ENCODE measurements at regions not wholly inside any gene's neighbourhood (a gene's known extent, or its start where the extent isn't known, plus 50 kb on each side); places are given as distances from the start of the nearest gene placed in this dataset.

DNA sequence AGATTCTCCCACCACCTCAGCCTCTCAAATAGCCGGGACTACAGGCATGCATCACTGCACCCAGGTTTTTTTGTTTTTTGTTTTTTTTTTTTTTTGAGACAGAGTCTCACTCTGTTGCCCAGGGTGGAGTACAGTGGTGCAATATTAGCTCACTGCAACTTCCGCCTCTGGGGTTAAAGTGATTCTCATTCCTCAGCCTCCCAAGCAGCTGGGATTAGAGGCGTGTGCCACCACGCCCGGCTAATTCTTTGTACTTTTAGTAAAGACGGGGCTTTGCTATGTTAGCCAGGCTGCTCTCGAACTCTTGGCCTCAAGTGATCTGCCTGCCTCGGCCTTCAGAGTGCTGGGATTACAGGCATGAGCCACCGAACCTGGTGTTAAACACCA lies 107.5 kb upstream of the KIF5B start:
- H3K9me3 Mint-ChIP-seq: no peaks in the 10 kb centered on the region
- H3K4me3 Mint-ChIP-seq: no peak overlapping the region
- ATAC-seq (no peak), DNase-seq (ENCODE audit: low spot score) (no peak)
- H3K4me1 Mint-ChIP-seq: no peaks in the 10 kb centered on the region
- H3K27ac Mint-ChIP-seq: no peak overlapping the region
- ChIA-PET CTCF (no interaction called here), POLR2A (no interaction called here)
- H3K27me3 Mint-ChIP-seq (ENCODE audit: low read depth): no peaks in the 10 kb centered on the region
- H3K36me3 Mint-ChIP-seq: no peaks in the 10 kb centered on the region
- TF ChIP-seq, protein P1, sequence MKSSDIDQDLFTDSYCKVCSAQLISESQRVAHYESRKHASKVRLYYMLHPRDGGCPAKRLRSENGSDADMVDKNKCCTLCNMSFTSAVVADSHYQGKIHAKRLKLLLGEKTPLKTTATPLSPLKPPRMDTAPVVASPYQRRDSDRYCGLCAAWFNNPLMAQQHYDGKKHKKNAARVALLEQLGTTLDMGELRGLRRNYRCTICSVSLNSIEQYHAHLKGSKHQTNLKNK (CRISPR knock-in tag; IDR thresholded peaks at IDR 0.05): no peak

DNA sequence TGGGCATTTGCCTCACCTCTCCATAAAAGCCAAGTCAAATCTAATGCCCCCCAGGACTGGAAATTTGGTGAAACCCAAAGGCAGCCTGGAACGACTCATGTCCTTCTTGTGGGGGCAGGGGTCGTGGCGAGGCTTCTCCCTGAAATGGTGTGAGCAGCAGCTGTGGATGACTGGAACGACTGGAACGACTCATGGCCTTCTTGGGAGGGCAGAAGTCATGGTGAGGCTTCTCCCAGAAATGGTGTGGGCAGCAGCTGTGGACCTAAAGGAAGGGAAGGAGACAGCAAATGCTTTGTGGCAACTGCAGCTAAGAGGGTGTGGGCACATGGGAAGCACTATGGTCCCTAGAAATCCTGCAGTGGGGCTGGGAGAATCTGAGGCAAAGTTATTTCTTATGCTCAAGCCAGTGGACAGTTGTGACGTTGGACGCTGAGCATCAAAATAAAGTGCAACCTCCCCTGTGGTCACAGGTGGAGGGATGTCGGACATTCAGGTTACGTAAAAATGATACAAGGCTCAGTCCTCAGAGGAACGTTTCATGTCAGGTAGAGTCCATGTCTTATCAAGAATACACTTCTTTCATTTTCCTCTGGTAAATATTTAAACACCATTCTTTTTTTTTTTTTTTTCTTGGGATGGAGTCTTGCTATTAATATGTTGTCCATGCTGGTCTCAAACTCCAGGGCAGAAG lies 107.0 kb upstream of the KIF5B start:
- Mint-ChIP-seq H3K27ac (no peak overlapping the region), H3K9me3 (no peaks in the 10 kb centered on the region), H3K4me3 (no peak overlapping the region), H3K36me3 (no peaks in the 10 kb centered on the region), H3K4me1 (no peaks in the 10 kb centered on the region), H3K27me3 (ENCODE audit: low read depth) (no peaks in the 10 kb centered on the region)
- TF ChIP-seq, protein P2, sequence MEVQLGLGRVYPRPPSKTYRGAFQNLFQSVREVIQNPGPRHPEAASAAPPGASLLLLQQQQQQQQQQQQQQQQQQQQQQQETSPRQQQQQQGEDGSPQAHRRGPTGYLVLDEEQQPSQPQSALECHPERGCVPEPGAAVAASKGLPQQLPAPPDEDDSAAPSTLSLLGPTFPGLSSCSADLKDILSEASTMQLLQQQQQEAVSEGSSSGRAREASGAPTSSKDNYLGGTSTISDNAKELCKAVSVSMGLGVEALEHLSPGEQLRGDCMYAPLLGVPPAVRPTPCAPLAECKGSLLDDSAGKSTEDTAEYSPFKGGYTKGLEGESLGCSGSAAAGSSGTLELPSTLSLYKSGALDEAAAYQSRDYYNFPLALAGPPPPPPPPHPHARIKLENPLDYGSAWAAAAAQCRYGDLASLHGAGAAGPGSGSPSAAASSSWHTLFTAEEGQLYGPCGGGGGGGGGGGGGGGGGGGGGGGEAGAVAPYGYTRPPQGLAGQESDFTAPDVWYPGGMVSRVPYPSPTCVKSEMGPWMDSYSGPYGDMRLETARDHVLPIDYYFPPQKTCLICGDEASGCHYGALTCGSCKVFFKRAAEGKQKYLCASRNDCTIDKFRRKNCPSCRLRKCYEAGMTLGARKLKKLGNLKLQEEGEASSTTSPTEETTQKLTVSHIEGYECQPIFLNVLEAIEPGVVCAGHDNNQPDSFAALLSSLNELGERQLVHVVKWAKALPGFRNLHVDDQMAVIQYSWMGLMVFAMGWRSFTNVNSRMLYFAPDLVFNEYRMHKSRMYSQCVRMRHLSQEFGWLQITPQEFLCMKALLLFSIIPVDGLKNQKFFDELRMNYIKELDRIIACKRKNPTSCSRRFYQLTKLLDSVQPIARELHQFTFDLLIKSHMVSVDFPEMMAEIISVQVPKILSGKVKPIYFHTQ (CRISPR knock-in tag; IDR thresholded peaks at IDR 0.05): no peak
- no peak for TF ChIP-seq ZNF121 (CRISPR knock-in tag; IDR thresholded peaks at IDR 0.05)
- TF ChIP-seq JAZF1 (CRISPR knock-in tag; IDR thresholded peaks at IDR 0.05): no peak
- no peak for TF ChIP-seq TCF7 (CRISPR knock-in tag; IDR thresholded peaks at IDR 0.05; ENCODE audit: low read depth)
- no peak for TF ChIP-seq OVOL2 (CRISPR knock-in tag; IDR thresholded peaks at IDR 0.05; ENCODE audit: borderline replicate concordance)
- no peak for TF ChIP-seq CBFB (CRISPR knock-in tag; IDR thresholded peaks at IDR 0.05; ENCODE audit: low read depth)
- TF ChIP-seq ZNF396 (CRISPR knock-in tag; IDR thresholded peaks at IDR 0.05; ENCODE audit: borderline replicate concordance): no peak
- ChIA-PET CTCF (no interaction called here), POLR2A (no interaction called here)
- DNase-seq (ENCODE audit: low spot score): no peak
- ATAC-seq: no peak

DNA sequence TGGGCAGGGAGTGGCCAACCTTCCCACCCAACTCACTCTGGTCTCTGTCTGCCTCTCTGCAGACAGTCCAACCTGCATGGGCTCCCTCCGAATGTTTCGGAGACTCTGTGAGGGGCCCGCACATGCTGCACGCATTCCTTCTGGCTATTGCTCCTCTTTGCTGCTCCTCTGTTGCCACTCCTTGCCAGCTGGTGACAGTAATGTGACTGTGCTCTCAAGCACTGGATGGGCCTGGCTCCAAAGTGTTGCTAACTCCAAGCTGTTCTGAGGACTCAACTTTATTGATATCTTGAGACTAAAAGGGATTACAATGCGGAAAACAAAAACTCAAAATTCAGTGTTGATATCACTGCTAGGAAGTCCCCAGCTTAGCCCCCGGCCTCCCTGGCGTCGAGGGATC lies 105.4 kb upstream of the KIF5B start:
- H3K4me3 Mint-ChIP-seq: no peak overlapping the region
- ChIA-PET POLR2A (no interaction called here), CTCF (no interaction called here)
- DNase-seq (ENCODE audit: low spot score) (no peak), ATAC-seq (no peak)
- no peaks in the 10 kb centered on the region for H3K4me1 Mint-ChIP-seq
- H3K9me3 Mint-ChIP-seq: no peaks in the 10 kb centered on the region
- H3K27me3 Mint-ChIP-seq (ENCODE audit: low read depth): no peaks in the 10 kb centered on the region
- no peaks in the 10 kb centered on the region for H3K36me3 Mint-ChIP-seq
- no peak overlapping the region for H3K27ac Mint-ChIP-seq
- TF ChIP-seq, protein P3, sequence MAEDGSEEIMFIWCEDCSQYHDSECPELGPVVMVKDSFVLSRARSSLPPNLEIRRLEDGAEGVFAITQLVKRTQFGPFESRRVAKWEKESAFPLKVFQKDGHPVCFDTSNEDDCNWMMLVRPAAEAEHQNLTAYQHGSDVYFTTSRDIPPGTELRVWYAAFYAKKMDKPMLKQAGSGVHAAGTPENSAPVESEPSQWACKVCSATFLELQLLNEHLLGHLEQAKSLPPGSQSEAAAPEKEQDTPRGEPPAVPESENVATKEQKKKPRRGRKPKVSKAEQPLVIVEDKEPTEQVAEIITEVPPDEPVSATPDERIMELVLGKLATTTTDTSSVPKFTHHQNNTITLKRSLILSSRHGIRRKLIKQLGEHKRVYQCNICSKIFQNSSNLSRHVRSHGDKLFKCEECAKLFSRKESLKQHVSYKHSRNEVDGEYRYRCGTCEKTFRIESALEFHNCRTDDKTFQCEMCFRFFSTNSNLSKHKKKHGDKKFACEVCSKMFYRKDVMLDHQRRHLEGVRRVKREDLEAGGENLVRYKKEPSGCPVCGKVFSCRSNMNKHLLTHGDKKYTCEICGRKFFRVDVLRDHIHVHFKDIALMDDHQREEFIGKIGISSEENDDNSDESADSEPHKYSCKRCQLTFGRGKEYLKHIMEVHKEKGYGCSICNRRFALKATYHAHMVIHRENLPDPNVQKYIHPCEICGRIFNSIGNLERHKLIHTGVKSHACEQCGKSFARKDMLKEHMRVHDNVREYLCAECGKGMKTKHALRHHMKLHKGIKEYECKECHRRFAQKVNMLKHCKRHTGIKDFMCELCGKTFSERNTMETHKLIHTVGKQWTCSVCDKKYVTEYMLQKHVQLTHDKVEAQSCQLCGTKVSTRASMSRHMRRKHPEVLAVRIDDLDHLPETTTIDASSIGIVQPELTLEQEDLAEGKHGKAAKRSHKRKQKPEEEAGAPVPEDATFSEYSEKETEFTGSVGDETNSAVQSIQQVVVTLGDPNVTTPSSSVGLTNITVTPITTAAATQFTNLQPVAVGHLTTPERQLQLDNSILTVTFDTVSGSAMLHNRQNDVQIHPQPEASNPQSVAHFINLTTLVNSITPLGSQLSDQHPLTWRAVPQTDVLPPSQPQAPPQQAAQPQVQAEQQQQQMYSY (CRISPR knock-in tag; IDR thresholded peaks at IDR 0.05): no peak
- TF ChIP-seq, protein P4, sequence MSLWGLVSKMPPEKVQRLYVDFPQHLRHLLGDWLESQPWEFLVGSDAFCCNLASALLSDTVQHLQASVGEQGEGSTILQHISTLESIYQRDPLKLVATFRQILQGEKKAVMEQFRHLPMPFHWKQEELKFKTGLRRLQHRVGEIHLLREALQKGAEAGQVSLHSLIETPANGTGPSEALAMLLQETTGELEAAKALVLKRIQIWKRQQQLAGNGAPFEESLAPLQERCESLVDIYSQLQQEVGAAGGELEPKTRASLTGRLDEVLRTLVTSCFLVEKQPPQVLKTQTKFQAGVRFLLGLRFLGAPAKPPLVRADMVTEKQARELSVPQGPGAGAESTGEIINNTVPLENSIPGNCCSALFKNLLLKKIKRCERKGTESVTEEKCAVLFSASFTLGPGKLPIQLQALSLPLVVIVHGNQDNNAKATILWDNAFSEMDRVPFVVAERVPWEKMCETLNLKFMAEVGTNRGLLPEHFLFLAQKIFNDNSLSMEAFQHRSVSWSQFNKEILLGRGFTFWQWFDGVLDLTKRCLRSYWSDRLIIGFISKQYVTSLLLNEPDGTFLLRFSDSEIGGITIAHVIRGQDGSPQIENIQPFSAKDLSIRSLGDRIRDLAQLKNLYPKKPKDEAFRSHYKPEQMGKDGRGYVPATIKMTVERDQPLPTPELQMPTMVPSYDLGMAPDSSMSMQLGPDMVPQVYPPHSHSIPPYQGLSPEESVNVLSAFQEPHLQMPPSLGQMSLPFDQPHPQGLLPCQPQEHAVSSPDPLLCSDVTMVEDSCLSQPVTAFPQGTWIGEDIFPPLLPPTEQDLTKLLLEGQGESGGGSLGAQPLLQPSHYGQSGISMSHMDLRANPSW (CRISPR knock-in tag; conservative IDR thresholded peaks at IDR 0.05; ENCODE audit: low read depth): no peak
- TF ChIP-seq, protein P5, sequence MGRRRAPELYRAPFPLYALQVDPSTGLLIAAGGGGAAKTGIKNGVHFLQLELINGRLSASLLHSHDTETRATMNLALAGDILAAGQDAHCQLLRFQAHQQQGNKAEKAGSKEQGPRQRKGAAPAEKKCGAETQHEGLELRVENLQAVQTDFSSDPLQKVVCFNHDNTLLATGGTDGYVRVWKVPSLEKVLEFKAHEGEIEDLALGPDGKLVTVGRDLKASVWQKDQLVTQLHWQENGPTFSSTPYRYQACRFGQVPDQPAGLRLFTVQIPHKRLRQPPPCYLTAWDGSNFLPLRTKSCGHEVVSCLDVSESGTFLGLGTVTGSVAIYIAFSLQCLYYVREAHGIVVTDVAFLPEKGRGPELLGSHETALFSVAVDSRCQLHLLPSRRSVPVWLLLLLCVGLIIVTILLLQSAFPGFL (CRISPR knock-in tag; IDR thresholded peaks at IDR 0.05; ENCODE audit: borderline replicate concordance): no peak
- TF ChIP-seq, protein P6, sequence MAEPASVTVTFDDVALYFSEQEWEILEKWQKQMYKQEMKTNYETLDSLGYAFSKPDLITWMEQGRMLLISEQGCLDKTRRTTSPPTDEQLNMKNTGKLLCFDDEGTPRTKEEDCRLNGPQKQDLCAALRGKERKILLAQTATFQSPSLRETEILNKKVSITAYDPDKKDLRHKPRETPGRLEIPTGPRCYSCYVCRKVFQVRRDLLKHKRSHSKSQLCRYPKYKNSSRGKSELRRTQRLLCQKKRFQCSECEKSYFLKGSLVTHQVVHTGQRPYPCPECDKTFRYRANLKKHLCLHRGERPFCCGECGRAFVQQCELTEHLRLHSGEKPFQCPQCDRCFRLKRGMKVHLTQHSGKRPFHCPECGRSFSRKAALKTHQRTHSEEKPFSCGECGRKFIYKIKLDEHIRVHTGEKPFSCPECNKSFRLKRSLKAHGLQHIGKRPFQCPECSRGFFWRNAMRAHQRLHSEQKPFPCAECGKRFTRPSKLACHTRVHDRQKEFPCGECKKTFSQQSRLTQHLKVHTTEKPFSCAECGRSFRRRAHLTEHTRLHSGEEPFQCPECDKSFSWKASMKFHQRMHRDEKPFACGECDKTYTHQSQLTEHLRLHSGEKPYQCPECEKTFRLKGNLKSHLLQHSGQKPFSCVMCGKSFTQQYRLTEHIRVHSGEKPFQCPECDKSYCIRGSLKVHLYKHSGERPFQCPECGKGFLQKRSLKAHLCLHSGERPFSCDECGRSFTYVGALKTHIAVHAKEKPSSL (CRISPR knock-in tag; conservative IDR thresholded peaks at IDR 0.05): no peak
- TF ChIP-seq MYBL2 (CRISPR knock-in tag; IDR thresholded peaks at IDR 0.05) (no peak), ZNF263 (CRISPR knock-in tag; IDR thresholded peaks at IDR 0.05; ENCODE audit: low read depth) (no peak), ZNF219 (CRISPR knock-in tag; IDR thresholded peaks at IDR 0.05; ENCODE audit: borderline replicate concordance) (no peak), GABPB1 (CRISPR knock-in tag; IDR thresholded peaks at IDR 0.05) (no peak), RORB (CRISPR knock-in tag; IDR thresholded peaks at IDR 0.05) (no peak)
- TF ChIP-seq, protein P7, sequence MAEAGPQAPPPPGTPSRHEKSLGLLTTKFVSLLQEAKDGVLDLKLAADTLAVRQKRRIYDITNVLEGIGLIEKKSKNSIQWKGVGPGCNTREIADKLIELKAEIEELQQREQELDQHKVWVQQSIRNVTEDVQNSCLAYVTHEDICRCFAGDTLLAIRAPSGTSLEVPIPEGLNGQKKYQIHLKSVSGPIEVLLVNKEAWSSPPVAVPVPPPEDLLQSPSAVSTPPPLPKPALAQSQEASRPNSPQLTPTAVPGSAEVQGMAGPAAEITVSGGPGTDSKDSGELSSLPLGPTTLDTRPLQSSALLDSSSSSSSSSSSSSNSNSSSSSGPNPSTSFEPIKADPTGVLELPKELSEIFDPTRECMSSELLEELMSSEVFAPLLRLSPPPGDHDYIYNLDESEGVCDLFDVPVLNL (CRISPR knock-in tag; IDR thresholded peaks at IDR 0.05; ENCODE audit: borderline replicate concordance, low read depth): no peak

Data from WTC11 (cell line).